Skin of body (tissue), 1 donor: ENCODE measurements at regions not wholly inside any gene's neighbourhood (a gene's known extent, or its start where the extent isn't known, plus 50 kb on each side); places are given as distances from the start of the nearest gene placed in this dataset.
"Not testable (repeated sequence)": the region's sequence is repeated elsewhere in the genome, so short reads cannot be mapped to it uniquely, and the experiment has no call there.

Experiments used
- DNase-seq: peaks from one replicate; lab custom pipeline; 2025; lab: John Stamatoyannopoulos, UW

GRCh38 chr16:25637236-25637635 is 54.5 kb upstream of the HS3ST4 start:
- no peak for DNase-seq

- no peak for DNase-seq
Observed at GRCh38 chr16:25636662-25637061, 55.1 kb upstream of the HS3ST4 start.

GRCh38 chr16:25635454-25635853 is 56.3 kb upstream of the HS3ST4 start:
- DNase-seq: no peak

GRCh38 chr16:25633549-25633948 is 58.2 kb upstream of the HS3ST4 start:
- no peak for DNase-seq

GRCh38 chr16:25628766-25629165 is 63.0 kb upstream of the HS3ST4 start:
- DNase-seq: no peak

- no peak for DNase-seq
Observed at GRCh38 chr16:25627641-25628040, 64.1 kb upstream of the HS3ST4 start.

- DNase-seq: no peak
Observed at GRCh38 chr16:25626172-25626571, 65.6 kb upstream of the HS3ST4 start.

GRCh38 chr16:25625620-25626019 is 66.1 kb upstream of the HS3ST4 start:
- DNase-seq: no peak

- DNase-seq: no peak
Observed at GRCh38 chr16:25614716-25615265, 77.0 kb upstream of the HS3ST4 start.

- no peak for DNase-seq
Observed at GRCh38 chr16:25613931-25614330, 77.8 kb upstream of the HS3ST4 start.

- DNase-seq: no peak
Observed at GRCh38 chr16:25608002-25608401, 83.8 kb upstream of the HS3ST4 start.

GRCh38 chr16:25606069-25606468 is 85.7 kb upstream of the HS3ST4 start:
- no peak for DNase-seq

- no peak for DNase-seq
Observed at GRCh38 chr16:25605381-25605780, 86.4 kb upstream of the HS3ST4 start.

- DNase-seq: not testable (repeated sequence)
Observed at GRCh38 chr16:25601306-25601705, 90.5 kb upstream of the HS3ST4 start.

GRCh38 chr16:25596194-25596593 is 95.6 kb upstream of the HS3ST4 start:
- DNase-seq: no peak

GRCh38 chr16:25593260-25593659 is 98.5 kb upstream of the HS3ST4 start:
- no peak for DNase-seq

GRCh38 chr16:25587783-25588182 is 104.0 kb upstream of the HS3ST4 start:
- DNase-seq: no peak

- DNase-seq: no peak
Observed at GRCh38 chr16:25586826-25587225, 104.9 kb upstream of the HS3ST4 start.

- DNase-seq: no peak
Observed at GRCh38 chr16:25585526-25585925, 106.2 kb upstream of the HS3ST4 start.

GRCh38 chr16:25580041-25580440 is 111.7 kb upstream of the HS3ST4 start:
- no peak for DNase-seq

GRCh38 chr16:25575363-25575762 is 116.4 kb upstream of the HS3ST4 start:
- no peak for DNase-seq

GRCh38 chr16:25571712-25572111 is 120.0 kb upstream of the HS3ST4 start:
- no peak for DNase-seq

GRCh38 chr16:25570131-25570530 is 121.6 kb upstream of the HS3ST4 start:
- no peak for DNase-seq

GRCh38 chr16:25568991-25569390 is 122.8 kb upstream of the HS3ST4 start:
- no peak for DNase-seq
